Psoas muscle (tissue), 7 donors: ENCODE measurements at regions not wholly inside any gene's neighbourhood (a gene's known extent, or its start where the extent isn't known, plus 50 kb on each side); places are given as distances from the start of the nearest gene placed in this dataset.
A peak's percentile ranks its signal among the peaks of the same experiment; 100 is the strongest.
"Not testable (repeated sequence)": the region's sequence is repeated elsewhere in the genome, so short reads cannot be mapped to it uniquely, and the experiment has no call there.

Experiments
- ATAC-seq, 4 donors: fragments of 200-7000 bp; cut with Tn5 transposase; one replicate each; pipeline ENCODE4 v1.9.1; 2020; ENCODE audit warnings: moderate library complexity in 3 of 4, mild to moderate bottlenecking in 2 of 4
- DNase-seq, 2 donors: peaks; one replicate each; pipeline ENCODE4 v3.0.0-alpha.2; 2020
- H3K27ac ChIP-seq: fragments of 200-600 bp; one replicate; pipeline ENCODE4 v1.8.0; 2022
- H3K27me3 ChIP-seq, 3 donors: fragments of 200-600 bp in 1 of 3; one replicate each; pipeline versions ENCODE4 v1.6.1 to v1.8.0; 2013 to 2022; ENCODE audit warnings: low read length in 2 of 3, mild to moderate bottlenecking in 2 of 3, moderate library complexity in 1 of 3; ENCODE audit not compliant: insufficient read depth in 3 of 3
- H3K36me3 ChIP-seq, 2 donors: fragments of 200-600 bp in 1 of 2; one replicate each; pipeline versions ENCODE4 v1.6.1 to v1.8.0; 2013 to 2022; ENCODE audit warnings: low read depth in 1 of 2, mild to moderate bottlenecking in 1 of 2, moderate library complexity in 1 of 2; ENCODE audit not compliant: insufficient read depth in 1 of 2
- H3K4me1 ChIP-seq: fragments of 200-600 bp; one replicate; pipeline ENCODE4 v1.8.0; 2022
- H3K4me3 ChIP-seq: fragments of 200-600 bp; one replicate; pipeline ENCODE4 v1.8.0; 2022; ENCODE audit warnings: mild to moderate bottlenecking
- H3K9me3 ChIP-seq: fragments of 200-600 bp; one replicate; pipeline ENCODE4 v1.8.0; 2022
- CTCF ChIP-seq: fragments of 200-600 bp; IDR thresholded peaks from one replicate; pipeline ENCODE4 v1.8.0; 2022; ENCODE audit warnings: antibody characterized with exemption
- WGBS, 3 donors: extraction: QIAGEN DNeasy Blood & Tissue Kit; methylation state at CpG; one replicate each; pipeline versions ENCODE4 v1.1.6 to v1.1.7; 2013; 5-methylcytosine and 5-hydroxymethylcytosine counted together
- intact Hi-C, 2 donors: fragments of 100-400 bp; cut with DNase I; formaldehyde crosslinking; loops; one replicate each; pipeline versions ENCODE4 v1.11.0 to v1.14.2; 2022
- donor health status: healthy with polysubstance abuse.
- donor health status: DM: no; HTN: no; CAD: no; lungs with moderate emphysema.
- donor health status: Bipolar disorder and iron deficiency.
- donor health status: healthy.
- donor health status: DM: yes; HTN: yes; CAD: no.
- donor health status: DM: no; HTN: no; CAD: no.
- donor health status: DM: yes; HTN: yes; CAD: no.

- ATAC-seq: no peak
- WGBS, 3 donors: 35 to 55% (median 48%) methylated on average over 2 of the region's 2 CpGs
- H3K27me3 ChIP-seq: peaks cover 0 to 3% (median 0%) of the 10 kb centered on the region in 3 donors
- intact Hi-C loops: no loop called here
- H3K9me3 ChIP-seq: no peaks in the 10 kb centered on the region
- H3K4me3 ChIP-seq: no peak overlapping the region
- H3K4me1 ChIP-seq: no peaks in the 10 kb centered on the region
- TF ChIP-seq CTCF: no peak
- DNase-seq: no peak
- no peaks in the 10 kb centered on the region for H3K36me3 ChIP-seq
- H3K27ac ChIP-seq: no peak overlapping the region
Measured at GRCh38 chr9:88266416-88266815, 121.8 kb upstream of the SPIN1 start.

- no peaks in the 10 kb centered on the region for H3K27me3 ChIP-seq
- WGBS, 3 donors: 80 to 83% (median 82%) methylated on average over 3 of the region's 3 CpGs
- H3K4me1 ChIP-seq: no peaks in the 10 kb centered on the region
- no peak for TF ChIP-seq CTCF
- ATAC-seq: no peak
- DNase-seq: no peak
- intact Hi-C loops: no loop called here
- no peak overlapping the region for H3K4me3 ChIP-seq
- H3K27ac ChIP-seq: no peak overlapping the region
- H3K9me3 ChIP-seq: no peaks in the 10 kb centered on the region
- no peaks in the 10 kb centered on the region for H3K36me3 ChIP-seq
Measured at GRCh38 chr9:88259001-88259400, 120.7 kb upstream of the SPATA31C2 start.

- intact Hi-C loops: no loop called here
- Histone ChIP-seq H3K9me3 (no peaks in the 10 kb centered on the region), H3K27ac (no peak overlapping the region), H3K4me1 (no peaks in the 10 kb centered on the region), H3K4me3 (no peak overlapping the region), H3K27me3 (no peaks in the 10 kb centered on the region), H3K36me3 (no peaks in the 10 kb centered on the region)
- DNase-seq (peak in 1 of 2 donors; percentile 18), ATAC-seq (no peak)
- no peak for TF ChIP-seq CTCF
- 7 to 13% (median 7%) methylated on average over 12 of the region's 12 CpGs for WGBS, 3 donors
Measured at GRCh38 chr9:88258601-88259000, 120.3 kb upstream of the SPATA31C2 start.

- intact Hi-C loops: no loop called here
- Histone ChIP-seq H3K27me3 (no peaks in the 10 kb centered on the region), H3K36me3 (no peaks in the 10 kb centered on the region), H3K4me3 (no peak overlapping the region), H3K9me3 (peaks cover 5% of the 10 kb centered on the region), H3K27ac (no peak overlapping the region), H3K4me1 (no peaks in the 10 kb centered on the region)
- no peak for TF ChIP-seq CTCF
- DNase-seq (peak; percentile 27 to 54), ATAC-seq (no peak)
- 6 to 12% (median 11%) methylated on average over 2 of the region's 2 CpGs for WGBS, 3 donors
Measured at GRCh38 chr9:88258024-88258423, 119.7 kb upstream of the SPATA31C2 start.

GRCh38 chr9:88256216-88256615 lies 117.9 kb upstream of the SPATA31C2 start:
- Histone ChIP-seq H3K27ac (no peak overlapping the region), H3K4me3 (no peak overlapping the region), H3K4me1 (no peaks in the 10 kb centered on the region), H3K36me3 (no peaks in the 10 kb centered on the region), H3K9me3 (peaks cover 5% of the 10 kb centered on the region), H3K27me3 (no peaks in the 10 kb centered on the region)
- DNase-seq (no peak), ATAC-seq (no peak)
- intact Hi-C loops: no loop called here
- whole genome bisulfite sequencing, 3 donors: 77 to 87% (median 79%) methylated on average over 7 of the region's 7 CpGs
- no peak for TF ChIP-seq CTCF

- H3K27ac ChIP-seq, H3K9me3 ChIP-seq, DNase-seq, intact Hi-C loops, ATAC-seq, H3K4me3 ChIP-seq, H3K4me1 ChIP-seq, H3K27me3 ChIP-seq, H3K36me3 ChIP-seq: not testable (repeated sequence)
- WGBS, 3 donors: 51 to 57% (median 54%) methylated on average over 4 of the region's 4 CpGs
Measured at GRCh38 chr9:88255806-88256205, 117.5 kb upstream of the SPATA31C2 start.
